GM13977 (cell line): ENCODE measurements at regions not wholly inside any gene's neighbourhood (a gene's known extent, or its start where the extent isn't known, plus 50 kb on each side); places are given as distances from the start of the nearest gene placed in this dataset.
"Not testable (repeated sequence)": the region's sequence is repeated elsewhere in the genome, so short reads cannot be mapped to it uniquely, and the experiment has no call there.

Experiments used
- DNase-seq: peaks from one replicate; pipeline ENCODE4 v3.0.0; 2012; ENCODE audit warnings: low spot score
- in situ Hi-C: fragments of 300-500 bp; cut with MboI; formaldehyde crosslinking; loops from one replicate; pipeline ENCODE4 v1.12.0; 2022; ENCODE audit warnings: low sequenced_read_pairs, low pct_unique_long_range_greater_than_20kb, mixed read lengths, inconsistent platforms; ENCODE audit not compliant: unreplicated experiment

DNA sequence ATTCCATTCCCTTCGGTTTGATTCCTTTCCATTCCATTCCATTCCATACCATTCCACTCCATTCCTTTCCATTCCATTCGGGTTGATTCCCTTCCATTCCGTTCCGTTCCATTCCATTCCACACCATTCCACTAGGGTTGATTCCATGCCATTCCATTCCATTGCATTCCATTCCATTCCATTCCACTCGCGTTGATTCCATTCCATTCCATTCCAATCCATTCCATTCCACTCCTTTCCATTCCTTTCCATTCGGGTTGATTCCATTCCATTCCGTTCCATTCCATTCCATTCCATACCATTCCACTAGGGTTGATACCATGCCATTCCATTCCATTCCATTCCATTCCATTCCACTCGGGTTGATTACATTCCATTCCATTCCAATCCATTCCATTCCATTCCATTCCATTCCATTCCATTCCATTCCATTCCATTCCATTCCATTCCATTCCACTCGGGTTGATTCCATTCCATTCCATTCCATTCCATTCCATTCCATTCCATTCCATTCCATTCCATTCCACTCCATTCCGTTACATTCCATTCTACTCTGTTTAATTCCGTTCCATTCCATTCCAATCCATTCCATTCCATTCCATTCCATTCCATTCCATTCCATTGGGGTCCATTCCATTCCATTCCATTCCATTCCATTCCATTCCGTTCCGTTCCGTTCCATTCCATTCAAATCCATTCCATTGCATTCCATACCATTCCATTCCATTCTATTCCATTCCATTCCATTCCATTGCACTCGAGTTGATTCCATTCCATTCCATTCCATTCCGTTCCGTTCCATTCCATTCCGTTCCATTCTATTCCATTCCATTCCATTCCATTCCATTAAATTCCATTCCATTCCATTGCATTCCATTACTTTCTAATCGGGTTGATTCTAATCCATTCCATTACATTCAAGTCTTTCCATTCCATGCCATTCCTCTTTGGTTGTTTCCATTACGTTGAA is 163.2 kb downstream of the CWH43 start:
- in situ Hi-C loops, DNase-seq: not testable (repeated sequence)

DNA sequence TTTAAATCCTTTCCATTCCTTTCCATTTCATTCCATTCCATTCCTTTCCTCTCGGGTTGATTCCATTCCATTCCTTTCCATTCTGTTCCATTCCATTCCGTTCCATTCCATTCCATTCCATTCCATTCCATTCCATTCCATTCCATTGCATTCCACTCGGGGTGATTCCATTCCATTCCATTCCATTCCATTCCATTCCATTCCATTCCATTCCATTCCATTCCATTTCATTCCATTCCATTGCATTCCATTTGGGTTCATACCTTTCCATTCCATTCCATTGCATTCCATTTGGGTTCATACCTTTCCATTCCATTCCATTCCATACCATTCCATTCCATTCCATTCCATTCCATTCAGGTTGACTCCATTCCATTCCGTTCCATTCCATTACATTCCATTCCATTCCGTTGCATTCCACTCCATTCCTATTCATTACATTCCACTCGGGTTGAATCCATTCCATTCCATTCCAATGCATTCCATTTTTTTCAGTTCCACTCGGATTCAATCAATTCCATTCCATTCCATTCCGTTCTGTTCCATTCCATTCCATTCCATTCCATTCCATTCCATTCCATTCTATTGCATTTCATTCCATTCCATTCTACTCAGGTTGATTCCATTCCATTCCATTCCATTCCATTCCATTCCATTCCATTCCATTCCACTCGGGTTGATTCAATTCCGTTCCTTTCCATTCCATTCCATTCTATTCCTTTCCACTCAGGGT is 164.4 kb downstream of the CWH43 start:
- DNase-seq, in situ Hi-C loops: not testable (repeated sequence)

DNA sequence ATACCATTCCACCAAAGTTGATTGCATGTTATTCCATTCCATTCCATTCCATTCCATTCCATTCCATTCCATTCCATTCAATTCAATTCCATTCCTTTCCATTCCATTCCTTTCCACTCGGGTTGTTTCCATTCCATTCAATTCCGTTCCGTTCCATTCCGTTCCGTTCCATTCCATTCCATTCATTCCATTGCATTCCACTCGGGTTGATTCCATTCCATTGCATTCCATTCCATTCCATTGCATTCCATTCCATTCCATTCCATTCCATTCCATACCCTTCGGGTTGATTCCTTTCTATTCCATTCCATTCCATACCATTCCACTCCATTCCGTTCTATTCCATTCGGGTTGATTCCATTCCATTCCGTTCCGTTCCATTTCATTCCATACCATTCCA is 166.9 kb downstream of the CWH43 start:
- DNase-seq, in situ Hi-C loops: not testable (repeated sequence)

DNA sequence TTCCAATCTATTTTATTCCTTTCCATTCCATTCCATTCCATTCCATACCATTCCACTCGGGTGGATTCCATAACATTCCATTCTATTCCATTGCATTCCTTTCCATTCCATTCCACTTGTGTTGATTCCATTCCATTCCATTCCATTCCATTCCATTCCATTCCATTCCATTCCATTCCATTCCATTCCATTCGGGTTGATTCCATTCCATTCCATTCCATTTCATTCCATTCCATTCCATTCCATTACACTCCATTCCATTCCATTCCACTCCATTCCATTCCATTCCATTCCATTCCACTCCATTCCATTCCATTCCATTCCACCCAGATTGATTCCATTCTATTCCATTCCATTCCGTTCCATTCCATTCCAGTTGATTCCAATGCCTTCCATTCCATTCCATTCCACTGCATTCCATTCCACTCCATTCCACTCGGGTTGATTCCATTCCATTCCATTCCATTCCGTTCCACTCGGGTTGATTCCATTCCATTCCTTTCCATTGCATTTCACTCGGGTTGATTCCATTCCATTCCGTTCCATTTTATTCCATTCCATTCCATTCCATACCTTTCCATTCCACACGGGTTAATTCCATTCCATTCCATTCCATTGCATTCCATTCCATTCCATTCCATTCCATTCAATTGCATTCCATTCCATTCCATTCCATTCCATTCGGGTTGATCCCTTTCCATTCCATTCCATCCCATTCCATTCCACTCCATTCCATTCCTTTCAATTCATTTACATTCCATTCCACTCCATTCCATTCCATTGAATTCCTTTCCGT is 168.4 kb downstream of the CWH43 start:
- in situ Hi-C loops, DNase-seq: not testable (repeated sequence)

DNA sequence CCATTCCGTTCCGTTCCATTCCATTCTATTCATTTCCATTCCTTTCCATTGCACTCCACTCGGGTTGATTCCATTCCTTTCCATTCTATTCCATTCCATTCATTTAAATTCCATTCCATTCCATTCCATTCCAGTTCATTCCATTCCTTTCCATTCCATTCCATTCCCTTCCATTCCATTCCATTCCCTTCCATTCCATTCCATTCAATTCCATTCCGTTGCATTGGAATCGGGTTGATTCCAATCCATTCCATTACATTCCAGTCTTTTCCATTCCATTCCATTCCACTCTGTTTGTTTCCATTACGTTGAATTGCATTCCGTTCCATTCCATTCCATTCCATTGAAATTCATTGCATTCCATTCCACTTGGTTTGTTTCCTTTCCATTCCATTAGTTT is 169.2 kb downstream of the CWH43 start:
- in situ Hi-C loops, DNase-seq: not testable (repeated sequence)

DNA sequence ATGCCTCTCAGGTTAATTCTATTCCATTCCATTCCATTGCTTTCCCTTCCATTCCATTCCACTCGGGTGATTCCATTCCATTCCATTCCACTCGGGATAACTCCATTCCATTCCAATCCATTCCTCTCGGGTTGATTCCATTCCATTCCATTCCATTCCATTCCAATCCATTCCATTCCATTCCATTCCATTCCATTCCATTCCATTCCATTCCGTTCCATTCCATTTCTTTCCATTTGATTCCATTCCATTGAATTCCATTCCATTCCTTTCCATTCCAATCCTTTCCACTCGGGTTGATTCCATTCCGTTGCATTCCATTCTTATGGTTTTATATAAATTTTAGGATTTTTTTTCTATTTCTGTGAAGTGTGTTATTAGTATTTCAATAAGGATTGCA is 170.2 kb downstream of the CWH43 start:
- in situ Hi-C loops, DNase-seq: not testable (repeated sequence)

DNA sequence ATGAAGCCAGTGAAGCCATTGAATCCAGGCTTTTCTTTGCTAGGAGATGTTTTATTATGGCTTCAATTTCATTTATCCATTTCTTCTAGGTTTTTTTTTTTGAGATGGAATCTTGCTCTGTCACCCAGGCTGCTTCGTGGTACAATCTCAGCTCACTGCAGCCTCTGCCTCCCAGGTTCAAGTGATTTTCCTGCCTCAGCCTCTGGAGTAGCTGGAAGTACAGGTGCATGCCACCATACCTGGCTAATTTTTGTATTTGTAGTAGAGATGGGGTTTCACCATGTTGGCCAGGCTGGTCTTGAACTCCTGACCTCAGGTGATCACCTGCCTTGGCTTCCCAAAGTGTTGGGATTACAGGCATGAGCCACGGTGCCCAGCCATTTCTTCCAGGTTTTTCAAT is 171.6 kb downstream of the CWH43 start:
- in situ Hi-C loops, DNase-seq: not testable (repeated sequence)

DNA sequence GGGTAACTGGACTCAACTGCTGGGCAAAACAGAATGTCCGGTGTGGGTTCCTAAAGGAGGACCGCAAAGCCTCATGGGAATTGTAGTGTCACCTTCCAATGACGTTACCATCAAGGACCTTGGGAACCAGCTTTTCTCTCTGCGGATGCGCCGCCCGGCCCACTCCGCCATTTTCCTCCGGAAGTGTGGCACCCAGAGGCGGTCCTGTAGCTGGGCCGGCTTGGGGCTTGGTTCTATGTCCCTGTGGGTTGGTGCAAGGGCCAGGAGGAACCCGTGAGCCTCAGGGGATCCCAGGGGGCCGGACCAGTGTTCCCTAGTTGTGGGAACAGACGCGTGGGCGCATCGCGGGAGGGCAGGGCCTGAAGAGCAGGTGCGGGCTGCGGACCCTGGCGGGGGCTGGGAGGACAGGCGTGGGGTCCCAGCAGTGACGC is 175.1 kb downstream of the CWH43 start:
- in situ Hi-C loops, DNase-seq: not testable (repeated sequence)

DNA sequence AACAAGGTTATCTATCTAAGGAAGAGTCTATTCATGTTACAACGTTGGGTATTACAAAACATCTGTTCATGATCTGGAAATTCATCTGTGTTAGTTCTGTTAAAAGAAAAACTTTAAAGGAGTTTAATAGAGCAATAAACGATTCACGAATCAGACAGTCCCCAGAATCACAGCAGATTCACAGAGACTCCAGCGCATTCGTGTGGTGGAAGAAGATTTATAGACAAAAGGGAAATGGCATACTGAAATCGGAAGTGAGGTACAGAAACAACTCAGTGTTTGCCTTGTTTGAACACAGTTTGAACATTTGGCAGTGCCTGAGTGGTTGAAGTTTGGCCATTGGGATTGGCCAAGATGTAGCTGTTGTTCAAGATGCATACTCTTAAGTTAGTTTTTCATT is 178.8 kb downstream of the CWH43 start:
- in situ Hi-C loops, DNase-seq: not testable (repeated sequence)

DNA sequence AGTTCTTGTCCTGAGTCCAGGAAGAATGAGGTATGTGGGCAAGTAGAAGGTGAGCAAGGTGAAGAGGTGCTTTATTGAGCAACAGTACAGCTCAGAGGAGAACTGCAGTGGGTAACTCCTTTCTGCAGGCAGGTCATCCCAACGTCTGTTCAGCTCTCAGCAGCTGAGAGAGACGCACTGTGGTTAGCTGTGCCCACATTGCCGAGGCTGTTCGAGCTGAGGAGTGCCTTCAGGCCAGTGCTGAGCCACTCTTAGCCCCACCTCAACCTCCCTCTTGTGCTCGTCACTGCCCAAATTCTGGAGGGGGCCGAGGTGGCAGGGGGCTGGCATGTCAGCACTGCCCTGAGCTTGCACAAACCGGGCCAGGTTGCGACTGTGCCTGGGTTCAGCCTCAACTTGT is 191.8 kb downstream of the CWH43 start:
- in situ Hi-C loops, DNase-seq: not testable (repeated sequence)

DNA sequence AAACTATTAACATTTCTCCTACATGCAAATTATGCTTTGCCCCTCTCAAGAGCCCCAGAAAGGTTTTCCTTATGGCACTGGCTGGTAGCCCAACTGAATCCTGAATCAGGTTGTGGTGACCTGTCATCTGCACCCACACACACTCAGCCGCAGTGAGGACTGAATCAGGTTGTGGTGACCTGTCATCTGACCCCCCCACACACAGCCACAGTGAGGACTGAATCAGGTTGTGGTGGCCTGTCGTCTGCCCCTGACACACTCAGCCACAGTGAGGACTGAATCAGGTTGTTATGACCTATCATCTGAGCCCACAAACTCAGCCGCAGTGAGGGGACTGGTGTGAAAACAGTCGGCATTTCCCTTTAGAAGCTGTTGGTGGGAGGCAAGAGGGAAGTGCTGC is 195.0 kb downstream of the CWH43 start:
- DNase-seq, in situ Hi-C loops: not testable (repeated sequence)

DNA sequence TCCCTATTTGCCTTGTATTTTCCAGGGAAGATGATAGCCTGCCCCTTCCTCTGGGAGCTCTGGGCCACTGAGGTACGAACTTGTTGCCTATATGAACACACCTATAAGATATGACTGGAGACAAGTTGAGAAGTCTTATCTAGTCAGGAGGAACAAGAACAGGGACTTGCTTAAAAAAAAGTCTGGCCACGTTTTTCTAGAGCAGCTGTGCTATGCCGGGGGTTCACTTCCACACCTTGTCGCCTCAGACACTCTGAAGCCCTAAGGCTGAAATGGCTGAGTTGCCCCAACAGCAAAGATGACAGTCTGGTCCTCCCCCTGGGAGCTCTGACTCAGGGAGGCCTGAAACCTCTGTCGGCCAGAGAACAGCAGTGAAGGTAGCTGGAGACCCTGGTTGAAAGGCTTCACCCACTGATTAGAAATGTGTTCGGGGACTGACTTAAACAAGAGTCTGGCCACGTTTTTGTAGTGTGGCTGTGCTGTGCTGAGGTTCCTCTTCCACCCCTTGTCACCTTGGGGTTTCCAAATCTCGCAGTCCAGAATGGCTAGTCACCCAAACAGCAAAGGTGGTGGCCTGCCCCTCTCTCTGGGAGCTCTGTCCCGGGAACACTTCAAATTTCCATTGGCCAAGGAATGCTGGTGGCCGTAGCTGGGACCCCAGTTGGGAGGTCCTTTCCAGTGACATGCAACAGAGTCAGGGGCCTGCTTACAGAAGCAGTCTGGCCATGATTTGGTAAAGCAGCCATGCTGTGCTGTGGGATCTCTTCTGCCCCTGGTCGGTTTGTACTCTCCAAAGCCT is 225.5 kb downstream of the CWH43 start:
- in situ Hi-C loops, DNase-seq: not testable (repeated sequence)

DNA sequence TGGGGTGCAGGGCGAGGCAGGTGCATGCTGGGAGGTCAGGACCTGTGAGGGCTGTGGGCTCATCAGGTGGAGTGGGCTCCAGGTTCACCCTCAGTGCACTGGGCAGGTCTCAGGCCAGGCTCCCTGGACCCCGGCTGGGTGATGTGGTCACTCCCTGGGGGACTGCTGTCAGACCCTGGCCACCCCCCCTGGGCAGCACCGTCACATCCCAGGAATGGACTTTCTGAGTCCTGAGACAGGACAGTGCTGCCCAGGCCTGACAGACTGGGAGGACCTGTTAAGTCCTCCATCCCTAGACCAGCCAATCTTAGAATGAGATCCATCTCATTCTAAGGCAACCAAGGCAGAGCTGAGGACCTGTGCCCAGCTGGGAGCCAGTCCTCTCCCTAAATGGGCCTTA is 227.2 kb downstream of the CWH43 start:
- in situ Hi-C loops, DNase-seq: not testable (repeated sequence)

DNA sequence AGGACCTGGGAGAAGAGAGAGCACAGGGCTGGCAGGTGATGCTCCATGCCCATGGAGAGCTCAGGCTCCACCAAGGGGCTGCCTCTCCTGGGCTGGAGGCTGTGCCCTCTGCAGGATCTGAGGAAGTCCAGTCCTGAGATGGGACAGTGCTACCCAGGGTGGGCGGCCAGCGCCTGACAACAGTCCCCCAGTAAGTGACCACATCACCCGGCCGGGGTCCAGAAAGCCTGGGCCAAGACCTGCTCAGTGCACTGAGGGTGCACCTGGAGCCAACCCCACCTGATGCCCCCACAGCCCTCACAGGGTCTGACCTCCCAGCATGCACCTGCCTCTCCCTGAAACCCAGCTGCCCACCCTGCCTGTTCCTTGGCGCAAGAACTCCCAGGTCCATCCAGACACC is 227.7 kb downstream of the CWH43 start:
- in situ Hi-C loops, DNase-seq: not testable (repeated sequence)

DNA sequence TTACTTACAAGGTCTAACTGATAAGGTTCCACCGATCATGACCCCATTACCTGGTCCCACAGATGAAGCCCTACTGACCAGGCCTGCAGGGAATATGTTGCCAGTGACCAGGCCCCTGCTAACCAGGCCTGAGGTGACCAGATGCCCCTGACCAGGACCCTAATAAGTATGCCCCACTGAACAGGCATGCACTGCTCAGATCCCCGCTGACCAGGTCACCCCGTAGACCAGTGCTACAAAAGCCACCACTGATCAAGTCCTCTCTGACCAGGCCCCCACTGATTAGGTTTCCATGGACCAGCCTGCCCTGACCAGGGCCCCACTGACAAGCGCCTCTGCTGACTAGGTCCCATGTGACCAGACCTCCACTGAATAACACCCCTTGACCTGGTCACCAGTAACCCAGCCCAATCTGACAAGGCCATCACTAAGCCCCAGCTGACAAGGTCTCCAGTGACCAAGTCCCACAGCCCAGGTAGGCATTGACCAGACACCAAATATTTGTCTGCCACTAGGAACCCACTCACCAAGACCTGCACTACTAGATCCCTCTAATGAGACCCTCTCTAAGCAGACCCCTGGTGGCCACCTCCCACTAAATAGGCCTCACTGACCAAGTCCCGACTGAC is 228.5 kb downstream of the CWH43 start:
- DNase-seq, in situ Hi-C loops: not testable (repeated sequence)

DNA sequence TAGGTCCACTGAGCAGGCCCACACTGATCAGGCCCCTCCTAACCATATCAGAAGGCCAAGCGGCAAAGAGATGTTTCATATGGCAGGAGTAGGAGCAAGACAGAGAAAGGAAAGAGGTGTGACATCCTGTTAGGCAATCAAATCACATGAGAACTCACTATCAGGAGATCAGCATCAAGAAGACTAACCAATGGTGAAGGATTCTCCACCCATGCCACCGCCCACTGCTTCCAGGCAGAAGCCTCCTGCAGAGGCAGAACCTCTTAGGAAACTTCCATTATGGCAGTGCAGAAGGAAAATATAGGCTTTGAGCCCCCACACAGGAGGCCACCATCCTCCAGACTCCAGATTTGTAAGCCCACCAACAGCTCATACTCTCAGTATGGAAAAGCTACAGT is 229.0 kb downstream of the CWH43 start:
- in situ Hi-C loops, DNase-seq: not testable (repeated sequence)

DNA sequence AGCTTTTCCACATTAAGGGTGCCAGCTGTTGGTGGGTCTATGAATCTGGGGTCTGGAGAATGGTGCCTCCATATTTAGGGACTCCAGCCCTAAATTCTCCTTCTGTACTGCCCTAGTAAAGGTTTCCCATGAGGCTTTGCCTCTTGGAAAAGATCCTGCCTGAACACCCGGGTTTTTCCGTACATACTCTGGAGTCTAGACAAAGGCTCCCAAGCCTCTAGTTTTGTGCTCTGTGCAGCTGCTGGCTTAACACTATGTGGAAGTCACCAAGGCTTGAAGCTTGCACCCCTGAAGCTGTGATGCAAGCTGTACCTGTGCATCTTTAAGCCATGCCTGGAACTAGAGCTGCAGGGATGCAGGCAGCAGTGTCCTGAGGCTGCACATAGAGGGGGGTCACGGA is 230.5 kb downstream of the CWH43 start:
- in situ Hi-C loops, DNase-seq: not testable (repeated sequence)
